ENCODE measurements at regions not wholly inside any gene's neighbourhood (a gene's known extent, or its start where the extent isn't known, plus 50 kb on each side); places are given as distances from the start of the nearest gene placed in this dataset.
A peak's percentile ranks its signal among the peaks of the same experiment; 100 is the strongest.

- WGBS, 2 donors = 14 to 23% methylated on average over 37 to 38 of the region's 38 CpGs
- Histone ChIP-seq H3K4me1 (ENCODE audit: control insufficient read depth in 5 of 5, insufficient read depth in 5 of 5, low read length in 5 of 5) (peaks cover 0 to 15% (median 0%) of the 10 kb centered on the region in 5 donors), H3K4me3 (no peak overlapping the region), H3K27ac (ENCODE audit: low read depth in 1 of 2, low read length in 1 of 2) (peak overlapping the region in 1 of 2 donors; percentile 2), H3K36me3 (ENCODE audit: control insufficient read depth in 4 of 4, insufficient read depth in 4 of 4, low read length in 4 of 4) (no peaks in the 10 kb centered on the region), H3K27me3 (ENCODE audit: control insufficient read depth in 3 of 3, insufficient read depth in 3 of 3, low read length in 2 of 3) (peaks cover 0 to 32% (median 32%) of the 10 kb centered on the region in 3 donors), H3K9ac (ENCODE audit: insufficient read depth in 1 of 2, low read length in 2 of 2) (no peak overlapping the region), H3K9me3 (ENCODE audit: control insufficient read depth in 4 of 4, insufficient read depth in 3 of 4, low read length in 3 of 4) (peaks cover 0 to 3% (median 0%) of the 10 kb centered on the region in 4 donors)
- DNase-seq = peak in 2 of 3 donors; percentile 4 to 25
- ATAC-seq (ENCODE audit: insufficient read depth, low FRiP score) = no peak
- TF ChIP-seq CTCF (IDR thresholded peaks at IDR 0.05; ENCODE audit: control extremely low read depth, extremely low read depth) = no peak
These were observed 59.5 kb upstream of the PRPS1L1 start for GRCh38 chr7:18087026-18087686.

DNA sequence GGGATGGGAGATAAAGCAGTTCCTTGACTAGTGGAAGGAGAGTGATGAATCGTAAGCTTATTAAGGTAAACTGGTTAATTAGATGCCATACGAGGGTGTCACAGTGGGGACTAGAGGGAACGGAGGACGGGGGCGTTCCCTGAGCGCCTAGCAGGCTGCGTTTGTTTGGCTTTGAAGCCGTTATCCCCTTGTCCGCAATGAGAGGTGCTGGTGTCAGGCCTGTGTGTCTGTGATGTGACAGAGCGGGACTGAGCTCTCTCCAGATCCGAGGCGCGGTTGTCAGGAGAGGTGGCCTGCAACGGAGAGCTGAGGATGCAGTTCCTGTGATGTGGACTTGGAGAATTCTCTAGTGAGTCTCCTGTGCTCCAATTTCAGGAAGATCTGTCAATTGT is 60.0 kb upstream of the PRPS1L1 start:
- DNase-seq (peak in 2 of 3 donors; percentile 8 to 9), ATAC-seq (ENCODE audit: insufficient read depth, low FRiP score) (no peak)
- H3K9ac ChIP-seq (ENCODE audit: insufficient read depth in 1 of 2, low read length in 2 of 2) = no peak overlapping the region
- H3K9me3 ChIP-seq (ENCODE audit: control insufficient read depth in 4 of 4, insufficient read depth in 3 of 4, low read length in 3 of 4) = no peaks in the 10 kb centered on the region
- H3K4me3 ChIP-seq = no peak overlapping the region
- WGBS, 2 donors = 60 to 77% methylated on average over 14 of the region's 14 CpGs
- peaks cover 0 to 32% (median 32%) of the 10 kb centered on the region in 3 donors for H3K27me3 ChIP-seq (ENCODE audit: control insufficient read depth in 3 of 3, insufficient read depth in 3 of 3, low read length in 2 of 3)
- H3K36me3 ChIP-seq (ENCODE audit: control insufficient read depth in 4 of 4, insufficient read depth in 4 of 4, low read length in 4 of 4) = no peaks in the 10 kb centered on the region
- H3K4me1 ChIP-seq (ENCODE audit: control insufficient read depth in 5 of 5, insufficient read depth in 5 of 5, low read length in 5 of 5) = peaks cover 0 to 15% (median 0%) of the 10 kb centered on the region in 5 donors
- H3K27ac ChIP-seq (ENCODE audit: low read depth in 1 of 2, low read length in 1 of 2) = no peak overlapping the region
- no peak for TF ChIP-seq CTCF (IDR thresholded peaks at IDR 0.05; ENCODE audit: control extremely low read depth, extremely low read depth)

DNA sequence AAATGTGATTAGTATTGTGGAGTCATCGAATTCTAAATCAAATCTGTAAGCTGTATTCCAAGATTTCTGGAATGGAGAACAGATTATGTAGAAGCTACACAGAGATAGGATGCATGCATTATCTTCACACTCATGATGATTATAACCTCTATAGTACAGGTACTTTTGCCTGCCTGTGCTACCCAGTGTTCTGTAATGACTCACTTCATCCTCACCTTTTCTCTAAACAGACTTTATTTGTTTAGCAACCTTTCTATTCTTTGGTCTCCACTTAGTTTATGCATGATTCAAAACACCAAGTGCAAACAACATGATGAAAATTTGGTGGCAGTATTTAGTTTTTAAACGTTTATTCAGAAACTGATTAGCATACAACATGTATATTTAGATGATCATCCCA is 68.4 kb upstream of the PRPS1L1 start:
- Histone ChIP-seq H3K27ac (ENCODE audit: low read depth in 1 of 2, low read length in 1 of 2) (no peak overlapping the region), H3K9ac (ENCODE audit: insufficient read depth in 1 of 2, low read length in 2 of 2) (no peak overlapping the region), H3K4me1 (ENCODE audit: control insufficient read depth in 5 of 5, insufficient read depth in 5 of 5, low read length in 5 of 5) (peaks cover 0 to 2% (median 0%) of the 10 kb centered on the region in 5 donors), H3K36me3 (ENCODE audit: control insufficient read depth in 4 of 4, insufficient read depth in 4 of 4, low read length in 4 of 4) (no peaks in the 10 kb centered on the region), H3K9me3 (ENCODE audit: control insufficient read depth in 4 of 4, insufficient read depth in 3 of 4, low read length in 3 of 4) (no peaks in the 10 kb centered on the region), H3K27me3 (ENCODE audit: control insufficient read depth in 3 of 3, insufficient read depth in 3 of 3, low read length in 2 of 3) (no peaks in the 10 kb centered on the region), H3K4me3 (no peak overlapping the region)
- 71 to 79% methylated on average over 2 of the region's 2 CpGs for WGBS, 2 donors
- TF ChIP-seq CTCF (IDR thresholded peaks at IDR 0.05; ENCODE audit: control extremely low read depth, extremely low read depth) = no peak
- DNase-seq = no peak
- ATAC-seq (ENCODE audit: insufficient read depth, low FRiP score) = no peak

DNA sequence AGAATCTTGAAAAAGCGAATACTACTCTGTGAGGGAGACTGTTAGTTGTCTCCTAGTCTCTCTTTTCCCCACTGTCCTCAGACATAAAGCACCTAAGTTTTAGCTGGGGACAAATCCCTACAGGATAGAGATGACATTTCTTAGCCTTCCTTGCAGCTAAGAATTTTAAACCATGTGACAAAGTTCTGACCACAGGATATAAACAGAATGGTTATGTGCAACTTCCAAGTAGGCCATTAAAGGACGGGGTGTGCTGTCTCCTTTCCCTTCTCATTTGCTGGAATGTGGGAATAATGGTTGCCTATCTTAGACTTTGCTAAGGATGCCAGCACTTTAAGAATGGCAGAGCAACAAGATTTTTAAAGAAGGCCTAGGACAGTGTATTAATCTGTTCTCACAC is 74.9 kb upstream of the PRPS1L1 start:
- no peak for ATAC-seq (ENCODE audit: insufficient read depth, low FRiP score)
- 82 to 94% methylated on average over 2 of the region's 2 CpGs for WGBS, 2 donors

More for the DNA sequence above, 74.9 kb upstream of the PRPS1L1 start:
- no peaks in the 10 kb centered on the region for H3K9me3 ChIP-seq (ENCODE audit: control insufficient read depth in 4 of 4, insufficient read depth in 3 of 4, low read length in 3 of 4)
- no peak for TF ChIP-seq CTCF (IDR thresholded peaks at IDR 0.05; ENCODE audit: control extremely low read depth, extremely low read depth)
- DNase-seq = no peak
- H3K27ac ChIP-seq (ENCODE audit: low read depth in 1 of 2, low read length in 1 of 2) = no peak overlapping the region
- no peak overlapping the region for H3K4me3 ChIP-seq
- no peak overlapping the region for H3K9ac ChIP-seq (ENCODE audit: insufficient read depth in 1 of 2, low read length in 2 of 2)
- no peaks in the 10 kb centered on the region for H3K36me3 ChIP-seq (ENCODE audit: control insufficient read depth in 4 of 4, insufficient read depth in 4 of 4, low read length in 4 of 4)
- H3K27me3 ChIP-seq (ENCODE audit: control insufficient read depth in 3 of 3, insufficient read depth in 3 of 3, low read length in 2 of 3) = no peaks in the 10 kb centered on the region
- H3K4me1 ChIP-seq (ENCODE audit: control insufficient read depth in 5 of 5, insufficient read depth in 5 of 5, low read length in 5 of 5) = no peaks in the 10 kb centered on the region

Data from lung (tissue), 11 donors.